Esophagus muscularis mucosa (tissue), 4 donors: ENCODE measurements at regions not wholly inside any gene's neighbourhood (a gene's known extent, or its start where the extent isn't known, plus 50 kb on each side); places are given as distances from the start of the nearest gene placed in this dataset.

ENCODE experiments used
- DNase-seq: peaks from one replicate; pipeline ENCODE4 v3.0.0-alpha.2; 2017; ENCODE audit errors: extremely low spot score
- H3K27ac ChIP-seq, 4 donors: fragments of 200-600 bp; sonication (generic); replicated peaks in 1 of 4; 1 replicate in 3 of 4; 2 replicates in 1 of 4; pipeline ENCODE4 v1.5.1; 2016 to 2019; ENCODE audit warnings: mild to moderate bottlenecking in 1 of 4
- H3K27me3 ChIP-seq, 4 donors: fragments of 200-600 bp; sonication (generic); one replicate each; pipeline versions ENCODE4 v1.5.1 to v1.6.0; 2016 to 2019
- H3K36me3 ChIP-seq, 4 donors: fragments of 200-600 bp; sonication (generic); one replicate each; pipeline ENCODE4 v1.5.1; 2016 to 2019
- H3K4me1 ChIP-seq, 4 donors: fragments of 200-600 bp; sonication (generic); one replicate each; pipeline ENCODE4 v1.5.1; 2016 to 2019
- H3K4me3 ChIP-seq, 4 donors: fragments of 200-600 bp; sonication (generic); 1 replicate in 2 of 4; 2 replicates in 2 of 4; pipeline ENCODE4 v1.5.1; 2016 to 2019; ENCODE audit warnings: mild to moderate bottlenecking in 4 of 4, moderate library complexity in 1 of 4
- H3K9me3 ChIP-seq, 4 donors: fragments of 200-600 bp; sonication (generic); 1 replicate in 3 of 4; 2 replicates in 1 of 4; pipeline ENCODE4 v1.5.1; 2016 to 2019
- EP300 ChIP-seq: sonication (generic); formaldehyde crosslinking; IDR thresholded peaks from one replicate; pipeline ENCODE4 v1.6.1; 2017; ENCODE audit warnings: antibody characterized with exemption
- POLR2A ChIP-seq: fragments of 450-650 bp; IDR thresholded peaks from one replicate; pipeline ENCODE4 v1.6.1; 2017; ENCODE audit warnings: antibody characterized with exemption, moderate library complexity, mild to moderate bottlenecking, low read depth
- POLR2AphosphoS5 ChIP-seq, 2 donors: sonication (generic); formaldehyde crosslinking; IDR thresholded peaks; one replicate each; pipeline ENCODE4 v1.6.1; 2017; ENCODE audit warnings: antibody characterized with exemption in 2 of 2
- WGBS: methylation state at CpG from one replicate; pipeline ENCODE4 v1.1.5; 2018; 5-methylcytosine and 5-hydroxymethylcytosine counted together
- intact Hi-C: fragments of 100-400 bp; cut with DNase I; formaldehyde crosslinking; loops from one replicate; pipeline ENCODE4 v1.15.1; 2023
- TF ChIP-seq, protein P1 (sequence below), 3 experiments: fragments of 200-600 bp in 2 of 3; fragments of 450-650 bp in 1 of 3; sonication (generic) in 2 of 3; IDR thresholded peaks; one replicate each; pipeline ENCODE4 v1.5.1; 2017 to 2019; ENCODE audit warnings: antibody characterized with exemption in 3 of 3, mild to moderate bottlenecking in 2 of 3, moderate library complexity in 1 of 3

DNA sequence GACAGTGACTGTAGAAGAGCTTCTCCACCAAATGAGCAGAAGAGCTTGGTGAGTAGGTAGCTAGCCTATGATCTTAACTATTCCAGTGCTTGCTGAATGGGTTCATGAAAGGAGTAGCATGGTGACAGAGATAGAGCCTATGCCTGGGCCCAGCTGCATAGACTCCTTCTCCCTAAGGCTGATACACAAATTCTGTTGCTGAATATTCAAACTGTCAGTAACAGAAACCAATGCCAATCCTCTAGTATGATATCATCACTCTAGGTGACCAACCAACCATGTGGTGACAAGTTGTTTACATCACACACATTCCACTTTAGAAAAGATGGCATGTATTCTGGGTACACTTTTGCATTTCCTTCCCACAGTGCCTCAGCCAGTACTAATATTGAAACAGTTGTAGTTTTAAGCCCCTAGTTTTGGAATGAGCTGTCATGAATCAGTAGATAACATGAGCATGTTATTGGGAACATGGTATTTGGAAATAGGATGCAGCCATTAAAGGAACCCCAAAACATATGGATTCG lies 103.4 kb upstream of the GRXCR1 start:
- intact Hi-C loops, result no loop called here

DNA sequence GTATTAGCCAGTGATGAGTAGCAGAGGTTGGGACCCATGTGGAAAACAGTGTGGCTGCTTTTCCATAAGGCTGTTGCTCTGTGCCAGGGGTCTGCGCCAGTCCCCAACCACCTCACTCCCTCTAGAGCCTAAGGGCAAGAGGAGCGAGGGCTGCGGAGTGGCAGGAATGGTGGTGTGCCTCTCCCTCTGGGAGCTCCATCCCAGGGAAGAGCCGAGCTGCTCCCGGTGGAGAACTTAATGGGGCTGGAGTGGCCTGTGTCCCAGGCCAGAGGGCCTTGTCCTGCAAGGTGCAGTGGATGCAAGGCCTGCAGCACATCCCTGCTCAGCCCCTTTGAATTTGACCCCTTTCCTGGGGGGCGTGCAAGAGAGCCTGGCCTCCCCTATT lies 105.4 kb upstream of the GRXCR1 start:
- Histone ChIP-seq H3K4me3 (no peak overlapping the region), H3K27me3 (no peaks in the 10 kb centered on the region), H3K4me1 (no peaks in the 10 kb centered on the region), H3K9me3 (peaks cover 0 to 4% (median 0%) of the 10 kb centered on the region in 4 donors), H3K36me3 (no peaks in the 10 kb centered on the region), H3K27ac (no peak overlapping the region)
- DNase-seq, result no peak
- WGBS, result 100% methylated on average over 3 of the region's 6 CpGs
- TF ChIP-seq POLR2A, result no peak
- intact Hi-C loops, result no loop called here

More for the DNA sequence above, 103.4 kb upstream of the GRXCR1 start:
- 79% methylated on average over 1 of the region's 1 CpG for WGBS
- TF ChIP-seq POLR2AphosphoS5 (IDR thresholded peaks at IDR 0.05) (no peak), POLR2A (no peak), EP300 (no peak)
- TF ChIP-seq, protein P1, sequence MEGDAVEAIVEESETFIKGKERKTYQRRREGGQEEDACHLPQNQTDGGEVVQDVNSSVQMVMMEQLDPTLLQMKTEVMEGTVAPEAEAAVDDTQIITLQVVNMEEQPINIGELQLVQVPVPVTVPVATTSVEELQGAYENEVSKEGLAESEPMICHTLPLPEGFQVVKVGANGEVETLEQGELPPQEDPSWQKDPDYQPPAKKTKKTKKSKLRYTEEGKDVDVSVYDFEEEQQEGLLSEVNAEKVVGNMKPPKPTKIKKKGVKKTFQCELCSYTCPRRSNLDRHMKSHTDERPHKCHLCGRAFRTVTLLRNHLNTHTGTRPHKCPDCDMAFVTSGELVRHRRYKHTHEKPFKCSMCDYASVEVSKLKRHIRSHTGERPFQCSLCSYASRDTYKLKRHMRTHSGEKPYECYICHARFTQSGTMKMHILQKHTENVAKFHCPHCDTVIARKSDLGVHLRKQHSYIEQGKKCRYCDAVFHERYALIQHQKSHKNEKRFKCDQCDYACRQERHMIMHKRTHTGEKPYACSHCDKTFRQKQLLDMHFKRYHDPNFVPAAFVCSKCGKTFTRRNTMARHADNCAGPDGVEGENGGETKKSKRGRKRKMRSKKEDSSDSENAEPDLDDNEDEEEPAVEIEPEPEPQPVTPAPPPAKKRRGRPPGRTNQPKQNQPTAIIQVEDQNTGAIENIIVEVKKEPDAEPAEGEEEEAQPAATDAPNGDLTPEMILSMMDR (IDR thresholded peaks at IDR 0.05), result no peak
- no peak overlapping the region for H3K27ac ChIP-seq
- no peaks in the 10 kb centered on the region for H3K36me3 ChIP-seq
- DNase-seq, result no peak
- H3K4me1 ChIP-seq, result no peaks in the 10 kb centered on the region
- peaks cover 0 to 4% (median 0%) of the 10 kb centered on the region in 4 donors for H3K9me3 ChIP-seq
- H3K27me3 ChIP-seq, result no peaks in the 10 kb centered on the region
- H3K4me3 ChIP-seq, result no peak overlapping the region

DNA sequence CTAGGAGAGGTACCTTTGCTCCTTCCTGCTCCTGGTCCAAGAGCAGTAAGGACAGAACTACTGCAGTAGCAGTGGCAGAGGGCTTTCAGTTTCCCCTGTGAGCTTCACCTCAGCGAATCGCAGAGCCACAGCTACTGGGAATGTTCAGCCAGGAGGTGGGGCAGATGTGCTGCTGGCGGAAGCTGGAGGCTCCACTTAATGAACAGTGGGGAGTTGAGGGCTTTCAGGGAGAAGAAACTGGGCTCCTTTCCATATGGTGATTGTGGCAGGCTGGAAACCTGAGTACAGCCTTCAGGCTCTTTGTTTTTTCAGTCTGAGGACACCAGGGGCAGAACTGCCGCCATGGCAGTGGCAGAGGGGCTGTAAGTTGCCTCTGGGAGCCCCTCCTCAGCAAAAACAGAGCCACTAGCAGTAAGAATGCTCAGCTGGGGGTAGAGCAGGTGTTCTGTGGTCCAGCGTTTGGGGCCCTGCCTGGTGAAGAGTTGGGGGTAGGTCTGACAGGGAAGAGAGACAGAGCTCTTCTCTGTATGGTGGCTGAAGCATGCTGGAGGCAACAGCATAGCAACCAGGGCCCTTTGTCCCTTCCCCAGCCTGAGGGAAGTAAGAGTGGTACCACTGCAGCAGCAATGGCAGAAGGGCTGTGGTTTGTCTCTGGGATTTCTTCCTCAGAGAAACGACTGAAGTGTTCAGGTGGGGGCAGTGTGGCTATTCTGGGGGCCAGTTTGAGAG lies 106.0 kb upstream of the GRXCR1 start:
- no peaks in the 10 kb centered on the region for H3K4me1 ChIP-seq
- DNase-seq, result no peak
- intact Hi-C loops, result no loop called here
- H3K36me3 ChIP-seq, result no peaks in the 10 kb centered on the region
- no peaks in the 10 kb centered on the region for H3K27me3 ChIP-seq
- peaks cover 0 to 4% (median 0%) of the 10 kb centered on the region in 4 donors for H3K9me3 ChIP-seq
- H3K4me3 ChIP-seq, result no peak overlapping the region
- no peak overlapping the region for H3K27ac ChIP-seq
- 62% methylated on average over 6 of the region's 6 CpGs for WGBS
- TF ChIP-seq, protein P1 (IDR thresholded peaks at IDR 0.05), result no peak
- no peak for TF ChIP-seq EP300
- no peak for TF ChIP-seq POLR2A
- TF ChIP-seq POLR2AphosphoS5 (IDR thresholded peaks at IDR 0.05), result no peak

- DNase-seq, result no peak
- Histone ChIP-seq H3K27ac (no peak overlapping the region), H3K4me1 (no peaks in the 10 kb centered on the region), H3K9me3 (peaks cover 0 to 4% (median 0%) of the 10 kb centered on the region in 4 donors), H3K36me3 (no peaks in the 10 kb centered on the region), H3K4me3 (no peak overlapping the region), H3K27me3 (no peaks in the 10 kb centered on the region)
- TF ChIP-seq, protein P1 (IDR thresholded peaks at IDR 0.05), result no peak
- TF ChIP-seq POLR2AphosphoS5 (IDR thresholded peaks at IDR 0.05), result no peak
- TF ChIP-seq POLR2A, result no peak
- no peak for TF ChIP-seq EP300
- intact Hi-C loops, result no loop called here
- whole genome bisulfite sequencing, result 84% methylated on average over 3 of the region's 5 CpGs
Measured at GRCh38 chr4:42785817-42786216, 106.7 kb upstream of the GRXCR1 start.

GRCh38 chr4:42781315-42781714 lies 111.2 kb upstream of the GRXCR1 start:
- no peak for TF ChIP-seq POLR2AphosphoS5 (IDR thresholded peaks at IDR 0.05)
- TF ChIP-seq POLR2A, result no peak
- TF ChIP-seq, protein P1 (IDR thresholded peaks at IDR 0.05), result no peak
- TF ChIP-seq EP300, result no peak
- no peaks in the 10 kb centered on the region for H3K27me3 ChIP-seq
- no peak overlapping the region for H3K4me3 ChIP-seq
- no peaks in the 10 kb centered on the region for H3K36me3 ChIP-seq
- H3K9me3 ChIP-seq, result peaks cover 0 to 4% (median 0%) of the 10 kb centered on the region in 4 donors
- WGBS, result 55% methylated on average over 2 of the region's 2 CpGs
- intact Hi-C loops, result no loop called here
- no peak overlapping the region for H3K27ac ChIP-seq
- H3K4me1 ChIP-seq, result no peaks in the 10 kb centered on the region
- no peak for DNase-seq
